Stomach (tissue), 4 donors: ENCODE measurements at regions not wholly inside any gene's neighbourhood (a gene's known extent, or its start where the extent isn't known, plus 50 kb on each side); places are given as distances from the start of the nearest gene placed in this dataset.

ENCODE experiments used
- CTCF ChIP-seq, 7 experiments: fragments of 450-650 bp in 4 of 7; fragments of 200-600 bp in 3 of 7; sonication (generic) in 3 of 7; IDR thresholded peaks; one replicate each; pipeline ENCODE4 v1.5.1; 2016 to 2019; ENCODE audit warnings: antibody characterized with exemption in 7 of 7, control low read depth in 2 of 7, mild to moderate bottlenecking in 1 of 7
- EP300 ChIP-seq: sonication (generic); formaldehyde crosslinking; IDR thresholded peaks from one replicate; pipeline ENCODE4 v1.6.1; 2017; ENCODE audit warnings: antibody characterized with exemption
- POLR2A ChIP-seq, 4 donors: fragments of 450-650 bp; IDR thresholded peaks; one replicate each; pipeline ENCODE4 v1.6.1; 2016; ENCODE audit warnings: antibody characterized with exemption in 4 of 4, control low read depth in 2 of 4, mild to moderate bottlenecking in 1 of 4, moderate library complexity in 1 of 4

- no peak for TF ChIP-seq CTCF (IDR thresholded peaks at IDR 0.05)
- no peak for TF ChIP-seq EP300
- no peak for TF ChIP-seq POLR2A (IDR thresholded peaks at IDR 0.05)
Measured at GRCh38 chr5:167716126-167716775, 575.2 kb upstream of the WWC1 start.
